ENCODE measurements at regions not wholly inside any gene's neighbourhood (a gene's known extent, or its start where the extent isn't known, plus 50 kb on each side); places are given as distances from the start of the nearest gene placed in this dataset.
"Not testable (repeated sequence)": the region's sequence is repeated elsewhere in the genome, so short reads cannot be mapped to it uniquely, and the experiment has no call there.

DNA sequence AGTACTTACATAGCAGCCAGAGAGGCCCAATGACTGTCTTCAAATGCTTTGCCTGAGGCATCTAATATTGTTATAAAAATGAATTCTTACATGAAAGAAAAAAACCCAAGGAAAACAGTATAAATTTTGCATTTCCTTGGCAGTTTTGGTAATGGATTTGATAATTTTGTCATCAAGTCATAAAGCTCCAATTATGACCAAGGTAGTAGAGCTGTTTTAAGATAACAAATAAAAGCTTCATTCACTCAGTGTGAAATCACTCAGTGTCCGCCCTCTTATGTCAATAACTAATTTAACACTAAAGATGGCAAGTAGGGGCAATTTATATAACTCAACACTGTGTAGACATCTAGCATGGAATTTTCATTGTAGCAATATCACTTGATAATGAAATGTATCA, 193.9 kb downstream of the ANKRD7 start:
- DNase-seq (ENCODE audit: low spot score) = no peak

DNA sequence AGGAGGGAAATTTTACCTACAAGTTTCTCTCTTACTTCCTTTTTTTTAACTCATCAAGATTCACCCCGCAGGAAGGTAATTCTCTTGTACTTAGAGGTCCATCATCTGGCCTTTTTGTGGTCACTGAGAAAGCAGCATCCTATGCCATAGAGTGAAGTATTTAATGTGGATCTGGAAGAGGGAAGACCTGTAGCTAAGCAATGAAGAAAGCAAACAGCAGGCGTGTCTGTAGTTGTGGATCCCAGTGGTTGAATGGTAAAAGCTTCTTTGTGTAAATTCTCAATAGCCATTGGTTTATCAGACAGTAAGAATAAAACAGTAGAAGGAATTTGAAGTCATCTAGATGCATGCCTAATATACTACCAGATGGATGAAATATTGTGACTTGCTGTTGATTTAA, 196.4 kb downstream of the ANKRD7 start:
- no peak for DNase-seq (ENCODE audit: low spot score)

DNA sequence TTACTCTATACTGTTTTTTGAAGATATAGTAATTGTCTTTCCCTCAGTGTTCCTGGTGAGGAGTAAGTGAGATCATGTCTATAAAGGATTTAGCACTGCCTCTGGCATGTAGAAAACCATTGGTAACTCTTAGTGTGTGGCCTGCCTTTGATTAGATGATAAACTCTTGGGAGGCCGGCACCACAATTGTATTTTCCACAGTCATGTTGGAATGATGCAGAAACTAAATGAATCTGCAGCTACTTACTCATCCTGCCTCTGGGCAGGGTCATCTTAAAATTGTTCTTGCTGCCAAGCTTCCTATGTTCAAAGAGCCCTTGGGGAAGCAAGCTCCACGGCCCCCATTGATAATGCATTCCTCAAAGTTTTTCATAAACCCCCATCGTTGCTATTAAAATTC, 204.6 kb downstream of the ANKRD7 start:
- no peak for DNase-seq (ENCODE audit: low spot score)

DNA sequence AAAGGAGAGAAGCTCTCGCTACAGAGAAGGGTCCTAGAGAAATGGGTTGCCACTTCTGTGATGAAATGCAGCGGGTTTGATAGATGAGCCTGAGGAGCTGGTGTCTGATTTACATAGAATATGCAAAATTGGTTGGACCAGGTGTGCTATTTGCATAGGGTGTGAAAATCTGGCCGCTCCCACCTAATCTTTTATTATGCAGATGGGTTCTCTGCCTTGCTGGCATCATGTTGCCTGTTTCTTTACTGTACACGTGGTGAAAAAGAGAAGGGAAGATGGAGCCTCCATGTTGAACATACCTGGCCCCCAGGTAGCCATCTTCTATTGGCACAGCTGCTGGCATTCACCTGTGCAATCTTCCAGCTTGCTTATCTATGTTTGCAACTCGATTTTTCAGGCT, 212.2 kb downstream of the ANKRD7 start:
- no peak for DNase-seq (ENCODE audit: low spot score)

DNA sequence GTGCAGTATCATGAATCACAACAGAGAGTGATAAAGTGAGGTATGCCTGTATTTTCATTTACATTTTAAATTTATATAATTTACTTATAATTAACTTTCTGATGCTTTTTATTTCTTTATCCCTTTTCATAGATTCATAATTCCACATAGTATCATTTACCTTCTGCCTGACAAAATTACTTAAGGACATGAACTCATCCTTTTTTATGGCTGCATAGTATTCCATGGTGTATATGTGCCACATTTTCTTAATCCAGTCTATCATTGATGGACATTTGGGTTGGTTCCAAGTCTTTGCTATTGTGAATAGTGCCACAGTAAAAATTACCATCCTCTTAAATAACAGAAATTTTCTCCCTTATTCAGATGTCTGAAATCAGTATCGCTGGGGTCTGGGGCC, 224.5 kb downstream of the ANKRD7 start:
- not testable (repeated sequence) for DNase-seq (ENCODE audit: low spot score)

DNA sequence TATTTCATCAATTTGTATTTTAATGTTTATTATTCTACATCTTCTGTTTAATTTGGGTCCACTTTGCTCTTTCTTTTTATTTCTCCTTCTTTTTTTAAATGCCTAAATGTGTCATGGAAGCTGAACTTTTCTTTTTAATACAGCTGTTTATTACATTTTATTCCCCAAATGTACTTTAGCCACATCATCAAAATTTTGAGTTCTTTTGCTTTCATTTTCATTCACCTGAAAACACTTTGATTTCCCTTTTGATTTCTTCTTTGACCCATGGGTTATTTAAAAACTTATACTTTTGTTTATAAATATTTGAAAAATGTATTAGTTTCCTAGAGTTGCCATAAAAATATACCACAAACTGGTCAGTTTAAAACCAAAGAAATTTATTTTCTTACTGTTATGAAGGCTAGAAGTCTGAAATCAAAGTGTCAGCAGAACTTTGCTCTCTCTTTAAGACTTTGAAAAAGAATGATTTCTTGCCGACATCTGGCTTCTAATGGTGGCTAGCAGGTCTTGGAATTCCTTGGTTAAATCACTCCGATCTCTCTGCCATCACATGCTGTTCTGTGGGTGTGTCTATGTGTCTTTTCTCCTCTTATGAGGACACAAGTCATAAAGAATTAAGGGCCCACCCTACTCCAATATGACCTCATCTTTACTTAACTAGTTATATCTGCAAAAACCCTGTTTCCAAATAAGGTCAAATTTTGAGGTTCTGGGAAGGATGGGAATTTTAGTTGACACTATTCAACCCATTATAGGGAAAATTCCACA, 225.5 kb downstream of the ANKRD7 start:
- no peak for DNase-seq (ENCODE audit: low spot score)

DNA sequence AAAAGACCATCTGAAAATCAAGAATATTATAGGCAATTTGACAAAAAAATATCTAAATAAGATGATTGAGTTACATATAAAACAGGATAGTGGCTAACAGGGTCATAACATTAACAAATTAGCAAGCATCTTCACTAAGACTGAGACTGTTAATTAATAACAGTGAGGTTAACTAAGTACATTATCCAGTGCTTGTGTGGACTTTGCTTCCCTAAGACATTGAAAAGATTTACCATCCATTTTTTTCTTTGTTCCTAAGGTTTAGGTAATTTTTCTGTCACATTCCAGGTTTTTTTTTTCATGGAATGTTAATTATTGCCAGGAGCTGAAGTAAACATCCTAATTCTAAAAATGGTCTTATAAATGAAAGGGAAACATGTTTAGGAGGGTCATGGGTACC, 227.6 kb downstream of the ANKRD7 start:
- no peak for DNase-seq (ENCODE audit: low spot score)

DNA sequence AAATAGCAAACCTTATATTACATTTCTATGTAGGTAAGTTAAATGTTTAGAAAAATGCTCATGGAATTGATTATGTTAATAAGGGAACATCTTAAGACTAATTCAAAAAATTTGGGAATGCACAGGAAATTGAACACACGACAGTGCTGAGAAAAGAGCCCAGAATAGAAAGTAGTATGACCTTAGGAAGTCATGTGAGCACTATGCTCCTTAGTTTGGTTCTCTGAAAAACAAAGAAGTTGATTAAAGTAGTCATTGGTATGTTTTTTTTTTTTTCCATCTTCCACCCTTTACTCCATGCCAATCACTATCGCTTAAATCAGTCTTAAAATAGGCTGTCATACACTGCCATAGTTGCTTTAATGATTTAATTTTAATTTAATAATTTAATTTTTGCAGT, 242.9 kb downstream of the ANKRD7 start:
- DNase-seq (ENCODE audit: low spot score) = no peak

DNA sequence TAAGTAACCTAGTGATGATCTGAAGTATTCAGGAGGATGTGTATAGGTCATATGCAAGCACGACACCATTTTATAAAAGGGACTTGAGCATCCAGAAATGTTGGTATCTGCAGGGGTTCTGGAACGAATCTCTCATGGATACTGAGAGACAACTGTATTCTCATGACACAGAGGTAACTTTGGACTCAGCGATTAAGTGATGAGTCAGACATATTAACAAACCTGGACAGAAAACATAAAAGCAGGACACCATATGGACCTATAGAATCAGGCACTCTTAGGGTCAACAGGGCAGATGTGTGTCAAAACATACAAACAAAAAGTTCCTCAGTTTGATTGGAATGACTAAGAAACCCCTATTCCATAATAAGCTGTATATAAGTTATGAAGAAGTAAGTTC, 248.1 kb downstream of the ANKRD7 start:
- no peak for DNase-seq (ENCODE audit: low spot score)

DNA sequence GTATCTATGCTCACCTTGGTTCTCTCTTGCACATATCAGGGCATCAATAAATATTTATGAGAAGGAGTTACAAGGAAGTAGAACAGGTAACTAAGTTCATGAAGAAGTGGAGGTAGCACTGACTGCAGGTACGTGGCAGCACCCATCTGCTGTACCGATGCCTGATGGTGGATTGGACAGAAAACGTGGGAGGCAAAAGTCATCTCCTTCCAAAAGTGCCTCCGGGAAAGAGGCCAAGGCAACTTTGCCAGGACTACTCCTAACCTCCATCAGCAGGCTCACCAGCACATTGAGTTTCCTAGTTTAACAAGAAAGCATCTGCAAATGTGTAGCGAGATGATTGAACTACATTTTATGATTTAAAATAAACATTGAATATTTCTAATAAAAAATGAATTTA, 248.8 kb downstream of the ANKRD7 start:
- DNase-seq (ENCODE audit: low spot score) = no peak

DNA sequence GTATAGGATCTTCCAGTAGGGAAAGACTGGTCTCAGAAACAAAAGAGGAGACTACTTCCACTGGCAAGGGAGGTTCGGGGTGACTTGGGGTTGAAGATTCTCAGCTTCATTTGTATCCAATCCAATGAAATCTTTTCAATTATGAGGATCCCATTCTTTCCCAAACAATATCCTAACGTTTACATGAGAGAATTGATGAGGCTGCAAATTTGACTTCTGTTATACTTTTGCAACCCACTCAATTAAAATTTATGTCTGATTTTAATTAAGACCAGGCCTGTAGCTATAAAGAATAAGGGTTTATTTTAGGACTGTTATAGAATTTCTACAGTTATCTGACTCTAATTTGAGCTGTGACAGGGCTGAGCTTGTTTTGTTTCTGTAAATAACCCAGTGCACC, 251.5 kb downstream of the ANKRD7 start:
- DNase-seq (ENCODE audit: low spot score) = no peak

DNA sequence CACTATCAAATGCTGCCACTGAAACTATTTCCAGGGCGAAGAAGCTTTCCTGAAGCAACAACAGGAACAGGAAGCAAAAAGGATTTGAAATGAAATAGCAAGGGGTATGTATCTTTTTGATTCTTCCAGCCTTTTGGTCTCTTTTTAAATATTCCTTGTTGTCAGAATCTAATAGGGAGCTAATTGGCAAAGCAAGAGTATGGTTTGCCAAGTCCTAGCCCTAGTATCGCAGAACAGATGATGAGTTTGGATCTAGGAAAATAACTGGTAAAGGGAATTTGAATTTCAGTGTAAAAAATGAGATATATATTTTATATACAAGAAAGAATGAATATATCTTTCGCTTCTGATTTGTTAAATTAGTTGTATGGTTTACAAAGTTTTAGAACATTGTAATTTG, 252.5 kb downstream of the ANKRD7 start:
- no peak for DNase-seq (ENCODE audit: low spot score)

DNA sequence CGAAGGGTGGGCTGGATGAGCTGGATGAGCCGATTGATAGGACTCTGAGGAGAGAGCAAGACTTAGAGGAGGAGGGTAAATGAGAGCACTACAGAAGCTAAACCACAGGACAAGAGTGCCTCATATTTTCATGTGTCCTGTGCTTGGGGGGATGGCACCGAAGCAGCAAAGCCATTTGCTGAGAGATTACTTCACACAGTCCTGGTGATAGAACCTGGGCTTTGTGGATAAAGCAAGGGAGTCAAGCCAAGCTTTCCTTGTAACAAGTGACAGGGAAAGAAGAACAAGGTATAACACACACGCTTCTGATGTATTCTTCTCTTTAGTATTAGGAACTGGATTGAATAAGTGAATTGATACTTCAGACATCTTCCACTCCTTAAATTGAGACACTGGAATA, 253.7 kb downstream of the ANKRD7 start:
- no peak for DNase-seq (ENCODE audit: low spot score)

DNA sequence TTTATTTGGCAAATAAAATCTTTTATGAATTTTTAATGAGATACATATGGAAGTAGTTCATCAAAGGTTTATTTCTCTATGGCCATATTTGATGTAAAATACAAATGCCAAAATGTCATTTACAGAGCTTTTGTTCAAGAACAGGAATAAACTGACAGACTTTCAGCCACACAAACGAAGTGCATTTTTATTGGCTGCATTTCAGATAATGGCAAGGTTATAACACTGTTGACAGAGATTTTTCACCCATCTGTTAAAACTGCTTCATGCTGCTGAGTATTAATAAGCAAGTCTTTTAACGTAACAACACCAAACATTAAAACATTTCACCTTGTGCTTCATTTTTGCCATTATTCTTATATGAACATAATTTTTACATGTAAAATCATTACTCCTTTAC, 254.4 kb downstream of the ANKRD7 start:
- no peak for DNase-seq (ENCODE audit: low spot score)

DNA sequence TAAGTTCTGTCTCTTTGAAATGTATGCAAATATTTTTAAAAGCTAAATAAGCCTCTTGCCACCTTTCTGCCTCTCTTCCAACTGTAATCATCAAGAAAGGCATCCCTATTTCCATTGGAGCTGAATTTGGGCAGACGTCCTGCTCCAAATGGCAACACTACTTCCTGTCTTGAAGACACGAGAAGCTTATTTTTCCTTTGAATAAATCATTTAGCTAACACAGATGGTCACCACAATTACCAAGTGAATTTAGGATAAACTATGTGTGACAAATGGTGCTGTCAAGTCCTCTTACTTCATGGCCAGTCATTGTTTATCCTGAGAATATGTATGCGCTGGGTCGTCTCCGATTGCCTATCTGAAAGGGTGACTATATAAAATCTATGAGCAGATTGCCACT, 268.0 kb downstream of the ANKRD7 start:
- no peak for DNase-seq (ENCODE audit: low spot score)

DNA sequence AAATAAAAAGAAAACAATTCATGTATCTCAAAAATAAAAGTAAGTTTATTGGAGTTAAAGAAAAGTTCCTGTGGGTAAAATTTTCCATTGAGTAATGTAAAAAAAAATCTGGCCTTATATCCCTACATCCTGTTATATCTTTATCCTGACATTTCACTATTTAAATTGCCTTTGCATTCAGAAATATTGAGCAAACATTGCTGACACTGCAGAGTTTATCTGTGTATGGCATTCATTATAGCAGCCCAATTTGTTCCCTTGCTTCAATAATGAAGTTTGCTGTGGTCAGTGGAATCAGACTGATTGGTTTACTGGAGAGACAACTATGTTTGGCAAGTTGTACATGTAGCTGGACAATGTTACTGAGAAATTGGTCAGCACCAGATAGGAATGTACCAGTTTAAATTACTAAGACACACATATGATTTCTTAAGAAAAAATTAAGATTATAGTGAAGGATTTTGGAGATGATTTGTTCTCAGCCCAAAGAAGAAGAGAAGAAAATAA, 271.7 kb downstream of the ANKRD7 start:
- no peak for DNase-seq (ENCODE audit: low spot score)

DNA sequence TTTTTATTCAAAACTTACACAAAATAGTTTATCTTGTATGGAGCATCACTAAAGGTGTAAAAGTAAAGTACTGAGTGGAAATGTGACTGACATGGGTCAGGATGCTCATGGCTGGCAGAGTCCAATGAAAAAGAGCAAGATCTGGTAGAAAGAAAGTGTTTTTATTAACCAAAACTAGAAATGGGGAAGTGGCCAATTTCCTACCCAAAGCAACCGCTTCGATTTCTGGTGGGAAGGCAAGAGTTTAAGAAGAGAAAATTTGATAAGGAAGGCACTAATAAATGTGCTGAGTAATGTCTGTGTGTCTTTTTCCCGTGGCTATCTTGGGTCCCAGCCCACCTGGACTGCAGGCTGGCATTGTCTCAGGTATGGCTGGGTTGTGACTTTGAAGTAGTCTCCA, 277.7 kb downstream of the ANKRD7 start:
- no peak for DNase-seq (ENCODE audit: low spot score)

DNA sequence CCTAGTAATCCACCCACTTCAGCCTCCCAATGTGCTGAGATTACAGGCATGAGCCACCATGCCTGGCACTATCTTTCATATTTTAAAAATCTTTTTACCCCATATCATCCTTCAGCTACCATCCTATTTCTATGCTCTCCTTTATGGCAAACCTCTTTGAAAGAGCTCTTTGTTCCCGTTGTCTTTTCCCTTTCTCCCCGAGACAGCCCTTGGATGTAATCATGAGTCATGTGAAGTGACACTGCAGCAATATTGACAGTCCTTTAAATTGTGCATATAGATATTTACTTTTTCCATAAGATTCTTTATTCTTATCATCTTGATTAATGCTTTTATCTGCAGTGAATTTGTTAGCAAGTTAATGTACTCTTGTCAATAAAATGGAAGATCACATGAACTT, 286.6 kb downstream of the ANKRD7 start:
- DNase-seq (ENCODE audit: low spot score) = no peak

DNA sequence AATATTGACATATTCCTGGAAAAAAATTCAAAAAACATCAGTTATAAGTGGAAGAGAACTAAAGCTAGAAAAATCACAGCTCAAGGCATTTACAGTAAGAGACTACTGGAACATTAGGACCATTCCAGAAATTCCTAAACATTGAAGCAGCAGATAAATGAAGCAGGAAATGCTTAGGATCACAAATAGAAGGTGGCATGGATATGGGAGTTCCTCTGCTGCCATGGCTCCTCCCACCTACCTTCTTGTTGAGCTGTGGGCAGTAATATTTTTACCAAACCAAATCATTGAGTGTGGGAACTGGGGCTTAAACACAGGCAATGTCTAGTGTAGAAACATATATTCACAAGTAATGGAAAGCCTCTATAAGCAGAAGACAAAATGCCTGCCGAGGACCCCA, 292.8 kb downstream of the ANKRD7 start:
- no peak for DNase-seq (ENCODE audit: low spot score)

DNA sequence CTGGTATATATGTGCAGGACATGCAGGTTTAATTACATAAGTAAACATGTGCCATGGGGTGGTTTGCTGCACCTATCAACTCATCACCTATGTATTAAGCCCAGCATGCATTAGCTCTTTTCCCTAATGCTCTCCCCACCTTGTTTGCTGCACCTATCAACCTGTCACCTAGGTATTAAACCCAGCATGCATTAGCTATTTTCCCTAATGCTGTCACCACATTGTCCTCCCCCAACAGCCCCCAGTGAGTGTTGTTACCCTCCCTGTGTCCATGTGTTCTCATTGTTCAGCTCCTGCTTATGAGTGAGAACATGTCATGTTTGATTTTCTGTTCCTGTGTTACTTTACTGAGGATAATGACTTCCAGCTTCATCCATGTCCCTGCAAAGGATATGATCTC, 300.5 kb downstream of the ANKRD7 start:
- no peak for DNase-seq (ENCODE audit: low spot score)

DNA sequence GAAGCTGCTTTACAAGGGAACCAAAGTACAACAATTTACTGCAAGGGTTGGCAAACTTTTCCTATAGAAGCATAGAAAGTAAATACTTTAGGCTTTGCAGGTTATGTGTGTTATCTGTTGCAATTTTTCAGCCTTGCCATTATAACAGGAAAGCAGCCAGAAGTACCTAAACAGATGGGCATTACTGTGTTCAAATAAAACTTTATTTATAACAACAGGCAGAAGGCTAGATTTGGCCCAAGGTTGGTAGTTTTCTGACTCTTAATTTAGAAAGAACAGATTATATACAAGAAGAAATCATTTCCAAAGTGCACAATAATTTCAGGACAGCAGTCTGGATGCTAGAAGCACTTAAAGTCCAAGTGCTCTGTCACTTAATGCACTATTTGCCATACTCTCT, 307.1 kb downstream of the ANKRD7 start:
- DNase-seq (ENCODE audit: low spot score) = no peak

DNA sequence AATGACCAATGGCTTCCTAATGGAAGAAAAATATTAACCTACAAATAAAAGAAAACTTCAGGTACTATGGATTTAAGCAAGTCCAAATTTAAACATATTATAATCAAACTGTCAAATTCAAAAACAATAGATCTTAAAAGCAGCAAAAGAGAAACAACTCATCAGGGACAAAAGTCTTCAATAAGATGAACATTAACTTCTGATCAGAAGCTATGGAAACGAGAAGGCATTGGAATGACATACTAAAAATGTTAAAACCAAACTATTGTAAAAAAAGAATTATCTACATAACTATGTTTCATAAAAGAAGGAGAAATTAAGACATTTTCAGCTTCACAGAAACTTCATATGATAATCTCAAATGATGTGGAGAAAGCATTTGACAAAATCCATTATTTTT, 334.7 kb downstream of the ANKRD7 start:
- no peak for DNase-seq (ENCODE audit: low spot score)

DNA sequence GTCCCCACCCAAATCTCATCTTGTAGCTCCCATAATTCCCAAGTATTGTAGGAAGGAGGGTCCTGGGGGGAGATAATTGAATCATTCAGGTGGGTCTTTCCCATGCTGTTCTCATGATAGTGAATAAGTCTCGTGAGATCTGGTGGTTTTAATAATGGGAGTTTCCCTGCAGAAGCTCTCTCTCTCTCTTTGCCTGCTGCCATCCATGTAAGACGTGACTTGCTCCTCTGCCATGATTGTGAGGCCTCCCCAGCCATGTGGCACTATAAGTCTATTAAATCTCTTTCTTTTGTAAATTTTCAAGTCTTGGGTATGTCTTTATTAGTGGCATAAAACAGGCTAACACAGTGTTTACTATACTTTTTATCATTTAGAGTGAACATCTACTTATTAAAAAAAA, 338.8 kb downstream of the ANKRD7 start:
- no peak for DNase-seq (ENCODE audit: low spot score)

DNA sequence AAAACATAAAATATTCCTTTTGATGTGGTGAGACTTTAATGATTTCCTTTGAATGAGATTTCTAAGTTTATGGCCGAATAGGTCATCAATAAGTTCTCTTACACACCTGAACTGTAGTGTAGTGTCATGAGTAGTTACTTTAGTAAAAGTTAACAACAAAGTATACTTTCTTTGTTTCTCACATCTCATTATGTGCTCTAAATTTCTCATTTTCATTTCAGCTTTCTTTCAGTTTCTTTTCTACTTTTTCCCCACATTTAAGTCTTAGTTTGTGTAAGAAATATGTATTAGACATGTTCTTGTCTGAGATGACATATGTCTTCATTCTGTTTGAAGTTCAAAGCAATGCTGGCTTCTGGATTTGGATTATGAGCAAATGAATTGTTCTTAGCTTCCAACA, 348.1 kb downstream of the ANKRD7 start:
- no peak for DNase-seq (ENCODE audit: low spot score)

Data from AG08396 (cell line).